ENCODE measurements at regions not wholly inside any gene's neighbourhood (a gene's known extent, or its start where the extent isn't known, plus 50 kb on each side); places are given as distances from the start of the nearest gene placed in this dataset.
"Not testable (repeated sequence)": the region's sequence is repeated elsewhere in the genome, so short reads cannot be mapped to it uniquely, and the experiment has no call there.

DNA sequence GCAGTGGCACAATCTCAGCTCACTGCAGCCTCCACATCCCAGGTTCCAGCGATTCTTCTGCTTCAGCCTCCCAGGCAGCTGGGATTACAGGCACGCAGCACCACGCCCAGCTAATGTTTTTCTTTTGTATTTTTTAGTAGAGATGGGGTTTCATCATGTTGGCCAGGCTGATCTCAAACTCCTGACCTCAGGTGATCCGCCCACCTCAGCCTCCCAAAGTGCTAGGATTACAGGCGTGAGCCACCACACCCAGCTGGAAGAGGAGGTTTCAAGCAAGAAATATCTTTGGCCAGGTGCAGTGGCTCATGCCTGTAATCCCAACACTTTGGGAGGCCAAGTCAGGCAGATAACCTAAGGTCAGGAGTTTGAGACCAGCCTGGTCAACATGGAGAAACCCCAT lies 59.4 kb upstream of the XIST start:
- TF ChIP-seq, protein P1, sequence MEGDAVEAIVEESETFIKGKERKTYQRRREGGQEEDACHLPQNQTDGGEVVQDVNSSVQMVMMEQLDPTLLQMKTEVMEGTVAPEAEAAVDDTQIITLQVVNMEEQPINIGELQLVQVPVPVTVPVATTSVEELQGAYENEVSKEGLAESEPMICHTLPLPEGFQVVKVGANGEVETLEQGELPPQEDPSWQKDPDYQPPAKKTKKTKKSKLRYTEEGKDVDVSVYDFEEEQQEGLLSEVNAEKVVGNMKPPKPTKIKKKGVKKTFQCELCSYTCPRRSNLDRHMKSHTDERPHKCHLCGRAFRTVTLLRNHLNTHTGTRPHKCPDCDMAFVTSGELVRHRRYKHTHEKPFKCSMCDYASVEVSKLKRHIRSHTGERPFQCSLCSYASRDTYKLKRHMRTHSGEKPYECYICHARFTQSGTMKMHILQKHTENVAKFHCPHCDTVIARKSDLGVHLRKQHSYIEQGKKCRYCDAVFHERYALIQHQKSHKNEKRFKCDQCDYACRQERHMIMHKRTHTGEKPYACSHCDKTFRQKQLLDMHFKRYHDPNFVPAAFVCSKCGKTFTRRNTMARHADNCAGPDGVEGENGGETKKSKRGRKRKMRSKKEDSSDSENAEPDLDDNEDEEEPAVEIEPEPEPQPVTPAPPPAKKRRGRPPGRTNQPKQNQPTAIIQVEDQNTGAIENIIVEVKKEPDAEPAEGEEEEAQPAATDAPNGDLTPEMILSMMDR (IDR thresholded peaks at IDR 0.05; ENCODE audit: insufficient read depth, low read depth, low read length): not testable (repeated sequence)
- not testable (repeated sequence) for TF ChIP-seq EZH2 (IDR thresholded peaks at IDR 0.05; ENCODE audit: insufficient read depth, low read length)
